Endodermal cell (in vitro differentiated cells): ENCODE measurements at regions not wholly inside any gene's neighbourhood (a gene's known extent, or its start where the extent isn't known, plus 50 kb on each side); places are given as distances from the start of the nearest gene placed in this dataset.
"Not testable (repeated sequence)": the region's sequence is repeated elsewhere in the genome, so short reads cannot be mapped to it uniquely, and the experiment has no call there.

Experiments used
- DNase-seq: peaks from one replicate; pipeline ENCODE4 v3.0.0-alpha.2; 2017
- H3K27ac ChIP-seq: 2 replicates; pipeline ENCODE4 v1.5.1; 2013; ENCODE audit warnings: mild to moderate bottlenecking, low read depth, low read length, moderate library complexity
- H3K27me3 ChIP-seq: 2 replicates; pipeline ENCODE4 v1.6.1; 2013; ENCODE audit warnings: mild to moderate bottlenecking, low read length, moderate library complexity; ENCODE audit not compliant: insufficient read depth, control insufficient read depth, poor library complexity, severe bottlenecking
- H3K36me3 ChIP-seq: 2 replicates; pipeline ENCODE4 v1.7.0; 2013; ENCODE audit warnings: mild to moderate bottlenecking, low read length, moderate library complexity; ENCODE audit not compliant: control insufficient read depth, insufficient read depth
- H3K4me1 ChIP-seq: one replicate; pipeline ENCODE4 v1.7.0; 2013; ENCODE audit warnings: low read length; ENCODE audit not compliant: control insufficient read depth, insufficient read depth
- H3K4me3 ChIP-seq: 2 replicates; pipeline ENCODE4 v1.5.1; 2013; ENCODE audit warnings: mild to moderate bottlenecking, low read length, moderate library complexity
- H3K9ac ChIP-seq: 2 replicates; pipeline ENCODE4 v1.6.1; 2013; ENCODE audit warnings: mild to moderate bottlenecking, low read length, moderate library complexity; ENCODE audit not compliant: poor library complexity, severe bottlenecking; ENCODE audit errors: extremely low read depth
- H3K9me3 ChIP-seq: 2 replicates; pipeline ENCODE4 v1.6.1; 2013; ENCODE audit warnings: mild to moderate bottlenecking, low read length, moderate library complexity; ENCODE audit not compliant: control insufficient read depth
- H3K27ac Mint-ChIP-seq: 2 replicates; pipeline ENCODE4 v1.8.0; 2020; ENCODE audit warnings: mixed read lengths
- H3K27me3 Mint-ChIP-seq: 2 replicates; pipeline ENCODE4 v1.8.0; 2021; ENCODE audit warnings: mild to moderate bottlenecking, mixed read lengths; ENCODE audit not compliant: insufficient read depth
- H3K36me3 Mint-ChIP-seq: 2 replicates; pipeline ENCODE4 v1.8.0; 2020; ENCODE audit warnings: low read depth, mixed read lengths
- H3K4me1 Mint-ChIP-seq: 2 replicates; pipeline ENCODE4 v1.8.0; 2020; ENCODE audit warnings: mixed read lengths
- H3K4me3 Mint-ChIP-seq: 2 replicates; pipeline ENCODE4 v1.8.0; 2020; ENCODE audit warnings: mild to moderate bottlenecking, moderate library complexity, mixed read lengths
- H3K9me3 Mint-ChIP-seq: 2 replicates; pipeline ENCODE4 v1.8.0; 2020; ENCODE audit warnings: mild to moderate bottlenecking, mixed read lengths
- WGBS, 2 experiments: methylation state at CpG; one replicate each; pipeline versions ENCODE4 v1.1.5 to v1.1.7; 2013; ENCODE audit warnings: missing lambda C conversion rate in 2 of 2, mixed read lengths in 1 of 2; ENCODE audit not compliant: insufficient coverage in 1 of 2, insufficient read length in 1 of 2; 5-methylcytosine and 5-hydroxymethylcytosine counted together
- TF ChIP-seq, protein P1 (sequence below): fragments of 200-600 bp; sonication (generic); conservative IDR thresholded peaks from 2 replicates; pipeline ENCODE4 v1.5.0; 2021; ENCODE audit warnings: antibody characterized with exemption, mild to moderate bottlenecking

DNA sequence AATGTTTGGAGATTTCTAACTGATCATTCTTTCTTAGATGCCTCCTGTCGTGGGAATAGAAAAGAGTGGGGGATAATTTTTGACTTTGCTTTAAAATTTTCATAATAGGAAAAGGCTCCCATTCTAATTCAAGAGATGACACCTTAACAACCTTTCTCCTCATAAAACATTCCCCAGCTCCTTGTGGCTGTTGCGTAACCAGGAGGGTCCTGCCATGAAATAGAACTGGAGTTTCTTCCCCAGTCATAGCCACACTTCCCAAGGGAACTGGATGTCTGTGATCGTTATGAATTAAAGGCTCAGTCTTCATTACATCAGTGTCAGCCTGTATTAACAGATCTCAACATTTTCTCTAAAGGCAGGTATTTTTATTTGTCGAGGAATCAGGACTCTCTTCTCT, 119.9 kb upstream of the DAP start:
- Histone ChIP-seq H3K9ac (no peak overlapping the region), H3K27me3 (no peaks in the 10 kb centered on the region), H3K36me3 (no peaks in the 10 kb centered on the region), H3K4me1 (no peaks in the 10 kb centered on the region), H3K27ac (no peak overlapping the region), H3K9me3 (no peaks in the 10 kb centered on the region), H3K4me3 (no peak overlapping the region)
- Mint-ChIP-seq H3K9me3 (no peaks in the 10 kb centered on the region), H3K27me3 (peaks cover 2% of the 10 kb centered on the region), H3K36me3 (no peaks in the 10 kb centered on the region), H3K4me1 (peaks cover 13% of the 10 kb centered on the region), H3K4me3 (no peak overlapping the region), H3K27ac (no peak overlapping the region)
- 90 to 92% methylated on average over 3 to 4 of the region's 4 CpGs for WGBS, 2 experiments
- TF ChIP-seq, protein P1, sequence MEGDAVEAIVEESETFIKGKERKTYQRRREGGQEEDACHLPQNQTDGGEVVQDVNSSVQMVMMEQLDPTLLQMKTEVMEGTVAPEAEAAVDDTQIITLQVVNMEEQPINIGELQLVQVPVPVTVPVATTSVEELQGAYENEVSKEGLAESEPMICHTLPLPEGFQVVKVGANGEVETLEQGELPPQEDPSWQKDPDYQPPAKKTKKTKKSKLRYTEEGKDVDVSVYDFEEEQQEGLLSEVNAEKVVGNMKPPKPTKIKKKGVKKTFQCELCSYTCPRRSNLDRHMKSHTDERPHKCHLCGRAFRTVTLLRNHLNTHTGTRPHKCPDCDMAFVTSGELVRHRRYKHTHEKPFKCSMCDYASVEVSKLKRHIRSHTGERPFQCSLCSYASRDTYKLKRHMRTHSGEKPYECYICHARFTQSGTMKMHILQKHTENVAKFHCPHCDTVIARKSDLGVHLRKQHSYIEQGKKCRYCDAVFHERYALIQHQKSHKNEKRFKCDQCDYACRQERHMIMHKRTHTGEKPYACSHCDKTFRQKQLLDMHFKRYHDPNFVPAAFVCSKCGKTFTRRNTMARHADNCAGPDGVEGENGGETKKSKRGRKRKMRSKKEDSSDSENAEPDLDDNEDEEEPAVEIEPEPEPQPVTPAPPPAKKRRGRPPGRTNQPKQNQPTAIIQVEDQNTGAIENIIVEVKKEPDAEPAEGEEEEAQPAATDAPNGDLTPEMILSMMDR: no peak
- DNase-seq: no peak

DNA sequence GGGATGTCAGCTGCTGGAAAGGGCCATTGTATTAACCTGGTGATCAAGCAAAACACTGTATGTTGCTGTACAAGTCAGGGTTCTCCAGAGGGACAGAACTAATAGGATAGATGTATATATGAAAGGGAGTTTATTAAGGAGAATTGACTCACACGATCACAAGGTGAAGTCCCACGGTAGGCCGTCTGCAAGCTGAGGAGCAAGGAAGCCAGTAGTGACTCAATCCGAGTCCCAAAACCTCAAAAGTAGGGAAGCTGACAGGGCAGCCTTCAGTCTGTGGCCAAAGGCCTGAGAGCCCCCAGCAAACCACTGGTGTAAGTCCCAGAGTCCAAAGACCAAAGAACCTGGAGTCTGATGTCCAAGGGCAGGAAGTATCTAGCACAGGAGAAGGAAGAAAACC, 116.0 kb upstream of the DAP start:
- H3K9me3 Mint-ChIP-seq, H3K36me3 Mint-ChIP-seq, H3K27ac Mint-ChIP-seq, H3K36me3 ChIP-seq, H3K4me1 ChIP-seq, H3K9me3 ChIP-seq, H3K4me3 ChIP-seq, H3K27me3 ChIP-seq, H3K27ac ChIP-seq, H3K4me3 Mint-ChIP-seq, H3K9ac ChIP-seq, DNase-seq, H3K27me3 Mint-ChIP-seq: not testable (repeated sequence)
- peaks cover 24% of the 10 kb centered on the region for H3K4me1 Mint-ChIP-seq
- WGBS, 2 experiments: 91% methylated on average over 4 of the region's 4 CpGs

DNA sequence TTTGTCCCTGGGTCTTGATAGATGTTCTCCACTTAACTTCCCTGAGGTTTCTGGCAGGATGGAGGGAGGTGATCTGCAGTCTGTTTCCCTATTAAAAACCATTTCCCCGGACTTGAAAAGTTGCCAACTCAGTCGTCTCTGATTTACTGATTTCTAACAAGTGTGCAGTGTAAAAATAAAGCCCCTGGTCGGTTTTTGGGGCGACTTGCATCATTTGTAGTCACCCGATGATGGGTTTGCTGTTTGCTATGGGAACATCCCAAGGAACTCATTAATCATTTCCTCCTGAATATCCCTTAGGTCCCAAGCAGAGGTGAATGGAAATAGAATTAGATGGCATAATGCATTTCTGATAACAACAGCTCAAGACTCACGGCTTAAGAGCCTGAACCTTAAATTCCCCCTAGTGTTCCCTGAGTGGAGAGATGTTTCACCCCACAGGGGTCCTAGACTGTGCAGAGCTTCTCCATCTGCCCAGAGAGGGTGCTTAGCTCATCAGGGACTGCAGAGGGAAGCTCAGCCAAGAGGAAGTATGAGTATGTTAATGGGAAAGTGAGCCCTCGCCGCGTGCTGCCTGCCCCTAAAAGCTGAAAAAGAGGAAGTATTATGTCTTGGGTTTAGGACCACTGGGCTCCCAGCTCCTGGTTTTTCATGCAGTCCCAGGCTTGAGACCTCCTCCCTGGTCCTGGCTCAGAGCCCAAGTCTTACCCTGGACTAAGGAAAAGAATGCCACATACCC, 115.1 kb upstream of the DAP start:
- Mint-ChIP-seq H3K36me3 (no peaks in the 10 kb centered on the region), H3K27me3 (peaks cover 1% of the 10 kb centered on the region), H3K27ac (no peak overlapping the region), H3K4me1 (peaks cover 24% of the 10 kb centered on the region), H3K9me3 (no peaks in the 10 kb centered on the region), H3K4me3 (no peak overlapping the region)
- H3K9ac ChIP-seq: no peak overlapping the region
- no peak overlapping the region for H3K4me3 ChIP-seq
- TF ChIP-seq, protein P1: no peak
- no peak overlapping the region for H3K27ac ChIP-seq
- H3K4me1 ChIP-seq: no peaks in the 10 kb centered on the region
- DNase-seq: no peak
- H3K27me3 ChIP-seq: peaks cover 10% of the 10 kb centered on the region
- WGBS, 2 experiments: 89 to 92% methylated on average over 7 to 9 of the region's 9 CpGs
- H3K36me3 ChIP-seq: no peaks in the 10 kb centered on the region
- no peaks in the 10 kb centered on the region for H3K9me3 ChIP-seq
